ENCODE measurements at regions not wholly inside any gene's neighbourhood (a gene's known extent, or its start where the extent isn't known, plus 50 kb on each side); places are given as distances from the start of the nearest gene placed in this dataset.
"Not testable (repeated sequence)": the region's sequence is repeated elsewhere in the genome, so short reads cannot be mapped to it uniquely, and the experiment has no call there.

DNA sequence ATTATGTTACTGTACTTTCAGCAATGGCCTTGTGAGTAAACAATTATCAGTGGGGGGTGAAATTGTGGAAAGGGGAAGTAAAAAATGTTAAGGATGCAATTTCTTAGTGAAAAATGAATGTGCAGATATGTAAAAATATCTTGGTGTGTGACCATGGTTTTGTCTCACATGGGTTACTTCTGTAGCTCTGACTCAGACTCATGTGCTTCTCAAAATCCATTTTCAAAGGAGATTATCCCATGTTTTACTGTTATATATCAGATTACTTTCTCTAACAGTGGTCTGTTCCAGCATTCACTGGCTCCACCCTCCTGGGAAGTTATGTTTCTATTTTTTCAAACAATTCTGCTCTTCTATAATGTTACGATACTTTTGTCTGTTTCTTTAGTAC lies 298.2 kb upstream of the COL3A1 start:
- no peaks in the 10 kb centered on the region for H3K4me1 ChIP-seq (ENCODE audit: control insufficient read depth in 1 of 2, insufficient read depth in 2 of 2, low read length in 2 of 2)
- H3K4me3 ChIP-seq (ENCODE audit: low read depth in 1 of 2, low read length in 2 of 2), result no peak overlapping the region
- no peak overlapping the region for H3K27ac ChIP-seq (ENCODE audit: low read length)
- no peaks in the 10 kb centered on the region for H3K36me3 ChIP-seq (ENCODE audit: control insufficient read depth in 1 of 2, insufficient read depth in 2 of 2, low read length in 2 of 2)
- H3K27me3 ChIP-seq (ENCODE audit: low read depth, low read length), result no peaks in the 10 kb centered on the region
- no peaks in the 10 kb centered on the region for H3K9me3 ChIP-seq (ENCODE audit: control insufficient read depth in 1 of 2, low read length in 2 of 2)

DNA sequence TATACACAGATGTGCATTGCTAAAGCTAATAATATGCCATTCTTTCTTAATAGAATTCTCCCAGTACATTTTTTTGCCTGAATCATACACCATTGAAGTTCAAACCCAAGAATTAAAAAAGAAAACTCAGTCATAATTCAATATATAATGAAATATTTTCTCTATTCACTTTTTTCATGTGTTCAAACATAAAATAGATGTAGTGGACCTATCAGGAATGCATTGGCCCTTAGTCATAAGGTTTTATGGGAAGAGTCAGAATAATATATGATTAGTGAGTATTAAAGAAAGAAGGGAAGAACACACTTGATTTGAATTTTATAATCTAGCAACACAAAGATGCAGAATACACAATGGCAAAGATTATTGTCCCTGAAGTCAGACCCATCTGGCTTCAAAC lies 297.0 kb upstream of the COL3A1 start:
- Histone ChIP-seq H3K36me3 (ENCODE audit: control insufficient read depth in 1 of 2, insufficient read depth in 2 of 2, low read length in 2 of 2) (no peaks in the 10 kb centered on the region), H3K4me3 (ENCODE audit: low read depth in 1 of 2, low read length in 2 of 2) (no peak overlapping the region), H3K4me1 (ENCODE audit: control insufficient read depth in 1 of 2, insufficient read depth in 2 of 2, low read length in 2 of 2) (no peaks in the 10 kb centered on the region), H3K27ac (ENCODE audit: low read length) (no peak overlapping the region), H3K27me3 (ENCODE audit: low read depth, low read length) (no peaks in the 10 kb centered on the region), H3K9me3 (ENCODE audit: control insufficient read depth in 1 of 2, low read length in 2 of 2) (no peaks in the 10 kb centered on the region)

- Histone ChIP-seq H3K27ac (ENCODE audit: low read length) (no peak overlapping the region), H3K9me3 (ENCODE audit: control insufficient read depth in 1 of 2, low read length in 2 of 2) (no peaks in the 10 kb centered on the region), H3K4me3 (ENCODE audit: low read depth in 1 of 2, low read length in 2 of 2) (no peak overlapping the region), H3K4me1 (ENCODE audit: control insufficient read depth in 1 of 2, insufficient read depth in 2 of 2, low read length in 2 of 2) (no peaks in the 10 kb centered on the region), H3K27me3 (ENCODE audit: low read depth, low read length) (no peaks in the 10 kb centered on the region), H3K36me3 (ENCODE audit: control insufficient read depth in 1 of 2, insufficient read depth in 2 of 2, low read length in 2 of 2) (no peaks in the 10 kb centered on the region)
Measured at GRCh38 chr2:188678882-188679281, 295.3 kb upstream of the COL3A1 start.

DNA sequence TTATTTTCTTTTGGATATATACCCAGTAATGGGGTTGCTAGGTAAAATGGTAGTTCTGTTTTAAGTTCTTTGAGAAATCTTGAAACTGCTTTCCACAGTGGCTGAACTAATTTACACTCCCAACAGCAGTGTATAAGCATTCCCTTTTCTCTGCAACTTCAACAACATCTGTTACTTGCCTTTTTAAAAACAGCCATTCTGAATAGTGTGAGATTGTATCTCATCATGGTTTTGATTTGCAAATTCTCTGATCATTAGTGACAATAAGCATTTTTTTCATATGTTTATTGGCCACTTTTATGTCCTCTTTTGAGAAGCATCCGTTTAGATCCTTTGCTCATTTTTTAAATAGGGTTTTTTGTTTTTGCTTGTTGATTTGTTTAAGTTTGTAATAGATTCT lies 291.3 kb upstream of the COL3A1 start:
- no peaks in the 10 kb centered on the region for H3K36me3 ChIP-seq (ENCODE audit: control insufficient read depth in 1 of 2, insufficient read depth in 2 of 2, low read length in 2 of 2)
- H3K9me3 ChIP-seq (ENCODE audit: control insufficient read depth in 1 of 2, low read length in 2 of 2), result no peaks in the 10 kb centered on the region
- no peak overlapping the region for H3K27ac ChIP-seq (ENCODE audit: low read length)
- no peaks in the 10 kb centered on the region for H3K4me1 ChIP-seq (ENCODE audit: control insufficient read depth in 1 of 2, insufficient read depth in 2 of 2, low read length in 2 of 2)
- H3K4me3 ChIP-seq (ENCODE audit: low read depth in 1 of 2, low read length in 2 of 2), result no peak overlapping the region
- H3K27me3 ChIP-seq (ENCODE audit: low read depth, low read length), result no peaks in the 10 kb centered on the region

DNA sequence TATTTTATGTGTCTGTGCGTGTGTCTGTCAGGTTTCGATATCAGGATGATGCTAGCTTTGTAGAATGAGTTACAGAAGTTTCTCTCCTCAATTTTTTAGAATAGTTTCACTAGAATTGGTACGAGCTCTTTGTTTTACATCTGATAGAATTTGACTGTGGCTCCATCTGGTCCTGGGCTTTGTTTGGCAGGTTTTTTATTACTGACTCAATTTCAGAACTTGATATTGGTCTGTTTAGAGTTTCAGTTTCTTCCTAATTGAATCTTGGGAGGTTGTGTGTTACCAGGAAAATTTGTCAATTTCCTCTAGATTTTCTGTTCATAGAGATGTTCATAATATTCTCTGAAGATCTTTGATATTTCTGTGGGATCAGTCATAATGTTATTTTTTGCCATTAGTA lies 289.4 kb upstream of the COL3A1 start:
- no peak overlapping the region for H3K4me3 ChIP-seq (ENCODE audit: low read depth in 1 of 2, low read length in 2 of 2)

DNA sequence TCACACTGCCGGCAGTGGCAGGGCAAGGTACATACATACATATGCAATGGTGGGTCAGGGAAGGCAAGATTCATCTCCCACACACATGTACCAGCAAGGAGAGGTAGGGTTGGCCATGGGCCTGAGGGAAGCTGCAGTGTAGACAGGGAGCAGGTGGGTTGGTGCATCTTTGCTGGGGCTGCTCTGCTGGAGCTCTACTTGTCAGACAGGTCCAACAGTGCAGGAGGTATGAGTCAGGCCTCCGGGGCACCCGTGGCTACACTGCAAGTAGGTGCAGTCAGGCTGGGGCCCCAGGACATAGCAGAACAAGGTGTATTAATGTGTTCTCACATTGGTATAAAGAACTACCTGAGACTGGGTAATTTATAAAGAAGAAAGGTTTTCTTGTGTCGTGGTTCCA lies 281.1 kb upstream of the COL3A1 start:
- Histone ChIP-seq H3K9me3 (ENCODE audit: control insufficient read depth in 1 of 2, low read length in 2 of 2) (no peaks in the 10 kb centered on the region), H3K36me3 (ENCODE audit: control insufficient read depth in 1 of 2, insufficient read depth in 2 of 2, low read length in 2 of 2) (no peaks in the 10 kb centered on the region), H3K27me3 (ENCODE audit: low read depth, low read length) (no peaks in the 10 kb centered on the region), H3K4me1 (ENCODE audit: control insufficient read depth in 1 of 2, insufficient read depth in 2 of 2, low read length in 2 of 2) (no peaks in the 10 kb centered on the region), H3K4me3 (ENCODE audit: low read depth in 1 of 2, low read length in 2 of 2) (no peak overlapping the region), H3K27ac (ENCODE audit: low read length) (no peak overlapping the region)

More for the DNA sequence above, 289.4 kb upstream of the COL3A1 start:
- Histone ChIP-seq H3K9me3 (ENCODE audit: control insufficient read depth in 1 of 2, low read length in 2 of 2) (no peaks in the 10 kb centered on the region), H3K27me3 (ENCODE audit: low read depth, low read length) (no peaks in the 10 kb centered on the region), H3K36me3 (ENCODE audit: control insufficient read depth in 1 of 2, insufficient read depth in 2 of 2, low read length in 2 of 2) (no peaks in the 10 kb centered on the region), H3K4me1 (ENCODE audit: control insufficient read depth in 1 of 2, insufficient read depth in 2 of 2, low read length in 2 of 2) (no peaks in the 10 kb centered on the region), H3K27ac (ENCODE audit: low read length) (no peak overlapping the region)

GRCh38 chr2:188693771-188694170 lies 280.4 kb upstream of the COL3A1 start:
- Histone ChIP-seq H3K27me3 (ENCODE audit: low read depth, low read length) (no peaks in the 10 kb centered on the region), H3K36me3 (ENCODE audit: control insufficient read depth in 1 of 2, insufficient read depth in 2 of 2, low read length in 2 of 2) (no peaks in the 10 kb centered on the region), H3K27ac (ENCODE audit: low read length) (no peak overlapping the region), H3K4me1 (ENCODE audit: control insufficient read depth in 1 of 2, insufficient read depth in 2 of 2, low read length in 2 of 2) (no peaks in the 10 kb centered on the region), H3K9me3 (ENCODE audit: control insufficient read depth in 1 of 2, low read length in 2 of 2) (no peaks in the 10 kb centered on the region), H3K4me3 (ENCODE audit: low read depth in 1 of 2, low read length in 2 of 2) (no peak overlapping the region)

GRCh38 chr2:188695953-188696352 lies 278.2 kb upstream of the COL3A1 start:
- H3K4me1 ChIP-seq (ENCODE audit: control insufficient read depth in 1 of 2, insufficient read depth in 2 of 2, low read length in 2 of 2), result no peaks in the 10 kb centered on the region
- H3K9me3 ChIP-seq (ENCODE audit: control insufficient read depth in 1 of 2, low read length in 2 of 2), result no peaks in the 10 kb centered on the region
- no peaks in the 10 kb centered on the region for H3K36me3 ChIP-seq (ENCODE audit: control insufficient read depth in 1 of 2, insufficient read depth in 2 of 2, low read length in 2 of 2)
- no peak overlapping the region for H3K27ac ChIP-seq (ENCODE audit: low read length)
- H3K4me3 ChIP-seq (ENCODE audit: low read depth in 1 of 2, low read length in 2 of 2), result no peak overlapping the region
- no peaks in the 10 kb centered on the region for H3K27me3 ChIP-seq (ENCODE audit: low read depth, low read length)

DNA sequence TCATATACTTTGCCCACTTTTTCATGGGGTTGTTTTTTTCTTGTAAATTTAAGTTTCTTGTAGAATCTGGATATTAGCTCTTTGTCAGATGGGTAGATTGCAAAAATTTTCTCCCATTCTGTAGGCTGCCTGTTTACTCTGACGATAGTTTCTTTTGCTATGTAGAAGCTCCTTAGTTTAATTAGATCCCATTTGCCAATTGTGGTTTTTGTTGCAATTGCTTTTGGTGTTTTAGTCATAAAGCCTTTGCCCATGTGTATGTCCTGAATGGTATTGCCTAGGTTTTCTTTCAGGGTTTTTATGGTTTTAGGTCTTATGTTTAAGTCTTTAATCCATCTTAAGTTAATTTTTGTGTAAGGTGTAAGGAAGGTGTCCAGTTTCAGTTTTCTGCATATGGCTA lies 276.0 kb upstream of the COL3A1 start:
- not testable (repeated sequence) for H3K27me3 ChIP-seq (ENCODE audit: low read depth, low read length); H3K4me1 ChIP-seq (ENCODE audit: control insufficient read depth in 1 of 2, insufficient read depth in 2 of 2, low read length in 2 of 2); H3K9me3 ChIP-seq (ENCODE audit: control insufficient read depth in 1 of 2, low read length in 2 of 2); H3K4me3 ChIP-seq (ENCODE audit: low read depth in 1 of 2, low read length in 2 of 2); H3K36me3 ChIP-seq (ENCODE audit: control insufficient read depth in 1 of 2, insufficient read depth in 2 of 2, low read length in 2 of 2); H3K27ac ChIP-seq (ENCODE audit: low read length)

DNA sequence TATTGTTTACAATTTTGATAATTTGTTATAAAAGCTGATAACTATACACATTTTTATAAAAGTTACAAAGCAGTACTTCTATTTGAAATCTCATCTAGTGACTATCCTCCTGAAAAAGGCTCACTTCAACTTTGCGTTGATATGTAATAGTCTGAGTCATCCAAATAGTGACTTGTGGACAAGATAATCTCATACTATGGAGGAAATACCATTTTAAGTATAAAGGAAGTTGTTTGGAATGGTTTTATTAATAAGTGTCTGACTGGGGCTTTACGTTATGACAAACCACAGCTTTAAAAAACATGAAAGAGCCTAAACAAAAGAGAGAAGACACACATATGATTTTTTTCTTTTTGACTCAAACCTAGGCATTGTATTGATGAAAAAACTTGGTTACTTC lies 272.3 kb upstream of the COL3A1 start:
- Histone ChIP-seq H3K9me3 (ENCODE audit: control insufficient read depth in 1 of 2, low read length in 2 of 2) (no peaks in the 10 kb centered on the region), H3K36me3 (ENCODE audit: control insufficient read depth in 1 of 2, insufficient read depth in 2 of 2, low read length in 2 of 2) (no peaks in the 10 kb centered on the region), H3K4me3 (ENCODE audit: low read depth in 1 of 2, low read length in 2 of 2) (no peak overlapping the region), H3K27ac (ENCODE audit: low read length) (no peak overlapping the region), H3K27me3 (ENCODE audit: low read depth, low read length) (no peaks in the 10 kb centered on the region), H3K4me1 (ENCODE audit: control insufficient read depth in 1 of 2, insufficient read depth in 2 of 2, low read length in 2 of 2) (no peaks in the 10 kb centered on the region)

DNA sequence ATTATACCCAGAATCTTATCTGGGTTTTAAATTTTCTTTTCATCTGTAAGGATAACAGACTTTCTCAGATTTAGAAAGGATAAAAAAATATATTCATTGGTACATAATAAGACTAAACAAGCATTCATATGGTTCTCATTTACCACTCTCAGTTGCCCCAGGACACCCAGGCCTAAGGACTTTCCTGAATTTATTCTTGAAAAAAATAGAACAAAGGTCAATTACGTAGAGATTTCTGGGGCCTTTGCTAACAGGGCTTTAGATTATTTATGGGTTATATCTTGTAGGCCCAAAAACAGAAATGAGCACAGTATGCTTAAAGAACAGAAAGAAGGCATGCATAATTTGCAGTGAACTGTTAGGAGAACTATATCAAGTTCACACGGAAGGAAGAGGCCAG lies 269.0 kb upstream of the COL3A1 start:
- Histone ChIP-seq H3K4me1 (ENCODE audit: control insufficient read depth in 1 of 2, insufficient read depth in 2 of 2, low read length in 2 of 2) (no peaks in the 10 kb centered on the region), H3K36me3 (ENCODE audit: control insufficient read depth in 1 of 2, insufficient read depth in 2 of 2, low read length in 2 of 2) (no peaks in the 10 kb centered on the region), H3K27me3 (ENCODE audit: low read depth, low read length) (no peaks in the 10 kb centered on the region), H3K9me3 (ENCODE audit: control insufficient read depth in 1 of 2, low read length in 2 of 2) (no peaks in the 10 kb centered on the region), H3K4me3 (ENCODE audit: low read depth in 1 of 2, low read length in 2 of 2) (no peak overlapping the region), H3K27ac (ENCODE audit: low read length) (no peak overlapping the region)

DNA sequence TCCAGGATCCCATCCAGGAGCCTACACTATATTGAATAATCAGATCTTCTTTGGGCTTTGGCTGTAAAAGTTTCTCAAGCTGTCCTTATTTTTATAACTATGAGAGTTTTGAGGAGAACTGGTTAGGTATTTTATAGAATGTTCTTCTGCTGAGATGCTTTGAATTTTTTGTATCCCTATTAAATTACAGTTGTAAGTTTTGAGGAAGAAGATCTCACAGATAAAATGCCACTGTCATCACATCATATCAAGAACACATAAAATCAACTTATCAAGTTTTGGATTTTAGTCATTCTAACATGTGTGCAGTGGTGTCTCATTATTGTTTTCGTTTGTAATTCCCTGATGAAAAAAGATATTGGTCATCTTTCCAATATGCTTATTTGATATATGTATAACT lies 260.2 kb upstream of the COL3A1 start:
- H3K27me3 ChIP-seq (ENCODE audit: low read depth, low read length), result no peaks in the 10 kb centered on the region

More for the DNA sequence above, 260.2 kb upstream of the COL3A1 start:
- no peak overlapping the region for H3K4me3 ChIP-seq (ENCODE audit: low read depth in 1 of 2, low read length in 2 of 2)
- no peak overlapping the region for H3K27ac ChIP-seq (ENCODE audit: low read length)
- H3K9me3 ChIP-seq (ENCODE audit: control insufficient read depth in 1 of 2, low read length in 2 of 2), result no peaks in the 10 kb centered on the region
- no peaks in the 10 kb centered on the region for H3K4me1 ChIP-seq (ENCODE audit: control insufficient read depth in 1 of 2, insufficient read depth in 2 of 2, low read length in 2 of 2)
- no peaks in the 10 kb centered on the region for H3K36me3 ChIP-seq (ENCODE audit: control insufficient read depth in 1 of 2, insufficient read depth in 2 of 2, low read length in 2 of 2)

Data from muscle layer of duodenum (tissue), 2 donors.